NCI-H524 treated with DMSO at 0.1 percent for 48 hours (cell line): ENCODE measurements at regions not wholly inside any gene's neighbourhood (a gene's known extent, or its start where the extent isn't known, plus 50 kb on each side); places are given as distances from the start of the nearest gene placed in this dataset.
"Not testable (repeated sequence)": the region's sequence is repeated elsewhere in the genome, so short reads cannot be mapped to it uniquely, and the experiment has no call there.

ENCODE experiments used
- DNase-seq: peaks from one replicate; lab custom pipeline; 2025; lab: John Stamatoyannopoulos, UW

DNA sequence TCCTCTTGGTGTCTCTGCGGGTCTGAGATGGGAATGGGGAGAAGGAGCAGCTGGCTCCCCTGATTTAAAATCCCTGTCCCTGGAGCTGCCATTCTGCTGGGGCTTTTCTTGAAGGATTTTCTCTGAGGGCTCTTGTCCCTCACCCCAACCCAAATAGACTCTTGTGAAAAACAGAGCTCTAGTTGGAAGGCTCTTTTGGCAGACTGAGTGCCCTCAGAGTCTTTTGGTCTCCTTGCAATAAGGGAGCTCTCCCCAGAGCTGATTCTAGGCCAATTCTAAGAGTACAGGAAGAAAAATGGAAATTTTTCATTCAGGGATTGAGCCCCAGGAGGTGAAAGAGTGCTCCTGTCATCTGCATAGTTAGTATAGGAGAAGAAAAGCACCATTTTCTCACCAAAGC, 238.3 kb downstream of the COG6 start:
- DNase-seq: no peak

DNA sequence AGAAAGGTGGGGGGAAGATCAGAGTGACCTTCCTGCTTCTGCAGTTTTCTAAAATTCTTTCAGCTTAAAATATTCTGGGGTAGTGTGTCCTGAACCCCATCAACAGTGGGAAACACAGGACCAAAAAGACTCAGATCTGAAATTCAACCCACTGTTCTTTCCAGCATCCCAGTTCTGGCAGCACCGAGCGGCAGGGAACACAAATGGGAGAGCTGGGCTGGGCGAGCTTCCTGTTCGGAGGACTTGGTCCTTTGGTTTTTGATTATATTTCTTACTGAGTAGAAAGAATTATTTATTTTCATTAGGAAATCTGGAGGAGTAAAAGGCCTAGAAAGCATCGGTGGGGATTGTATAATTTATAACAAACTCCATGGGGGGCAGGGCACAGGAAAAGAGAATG, 239.1 kb downstream of the COG6 start:
- DNase-seq: no peak

DNA sequence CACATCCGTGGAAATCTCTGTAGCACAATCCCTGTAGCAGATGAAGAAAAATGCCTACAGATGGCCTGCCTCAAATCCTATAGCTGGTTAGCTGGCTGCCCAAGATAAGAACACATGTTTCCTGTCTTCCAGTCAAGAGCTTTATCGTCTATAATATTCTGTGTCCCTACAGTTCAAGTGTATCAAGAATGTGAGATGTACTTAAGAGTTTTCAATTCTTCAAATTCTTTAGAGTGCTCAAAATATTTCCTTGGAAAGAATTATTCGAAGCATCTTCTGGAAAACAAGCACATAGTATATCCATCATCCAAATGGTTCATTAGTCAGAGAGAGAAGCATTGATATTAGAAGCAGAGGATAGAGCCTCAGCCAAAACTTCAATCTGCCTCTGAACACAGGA, 239.8 kb downstream of the COG6 start:
- DNase-seq: peak; percentile 8

DNA sequence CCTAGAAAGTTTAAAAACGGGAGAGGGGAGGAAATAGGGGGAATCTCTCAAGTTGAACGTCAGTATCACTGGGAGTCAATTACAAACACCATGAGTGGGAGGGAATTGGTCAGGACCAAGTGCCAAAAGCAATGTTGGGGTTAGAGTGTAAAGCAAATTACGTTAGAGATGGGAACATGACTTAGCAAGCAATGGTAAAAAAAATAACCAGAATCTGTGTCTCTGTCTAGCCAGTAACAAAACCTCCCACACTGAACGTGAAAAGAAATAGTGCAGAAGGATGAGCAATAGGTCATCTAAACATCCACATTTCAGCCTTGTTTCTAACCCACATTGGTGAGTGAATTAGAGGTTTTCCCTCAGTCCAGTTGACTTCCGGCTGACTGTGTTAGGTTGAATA, 242.2 kb downstream of the COG6 start:
- no peak for DNase-seq

DNA sequence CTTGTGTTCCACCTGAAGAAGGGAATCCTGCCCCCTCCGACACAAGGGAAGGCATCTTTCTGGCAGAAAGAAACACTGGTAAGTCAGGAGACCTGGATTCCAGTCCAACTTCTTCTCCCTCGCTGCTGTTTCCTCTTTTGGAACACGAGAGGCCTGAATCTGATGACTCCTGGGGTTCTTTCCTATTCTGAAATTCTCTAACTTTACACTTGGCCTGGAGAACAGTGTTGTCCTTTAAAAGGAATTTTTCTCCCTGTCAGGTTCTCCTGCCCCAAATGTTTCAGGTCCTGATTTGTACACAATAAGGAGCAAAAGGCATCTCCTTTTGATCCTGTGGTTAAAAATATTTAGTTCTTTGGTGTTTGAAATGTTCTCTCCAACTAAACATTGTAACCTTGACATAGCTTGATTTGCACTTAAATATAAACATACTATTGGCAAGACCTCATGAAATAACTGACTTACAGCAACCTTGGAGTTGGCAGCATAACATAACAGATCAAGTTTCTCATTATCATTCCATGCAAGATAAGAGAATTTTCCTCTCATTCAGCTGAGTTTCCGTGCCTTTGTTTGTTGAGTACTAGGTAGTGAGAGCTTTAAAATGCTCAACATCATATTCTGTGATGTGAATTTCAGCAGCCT, 244.8 kb downstream of the COG6 start:
- DNase-seq: no peak

DNA sequence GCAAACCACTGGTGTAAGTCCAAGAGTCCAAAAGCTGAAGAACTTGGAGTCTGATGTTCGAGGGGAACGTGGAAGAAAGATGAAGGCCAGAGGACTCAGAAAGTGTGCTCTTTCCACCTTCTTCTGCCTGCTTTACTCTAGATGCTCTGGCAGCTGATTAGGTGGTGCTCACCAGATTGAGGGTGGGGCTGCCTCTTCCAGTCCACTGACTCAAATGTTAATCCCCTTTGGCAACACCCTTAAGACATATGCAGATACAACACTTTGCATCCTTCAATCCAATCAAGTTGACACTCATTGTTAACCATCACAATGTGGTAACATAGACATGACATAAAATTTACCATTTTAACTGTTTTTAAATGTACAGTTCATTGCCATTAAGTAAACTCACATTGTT, 249.5 kb downstream of the COG6 start:
- no peak for DNase-seq

GRCh38 chr13:39909634-39910033, 254.2 kb downstream of the COG6 start:
- DNase-seq: peak; percentile 51

GRCh38 chr13:39910041-39910440, 254.6 kb downstream of the COG6 start:
- peak; percentile 38 for DNase-seq

GRCh38 chr13:39910833-39911232, 255.4 kb downstream of the COG6 start:
- DNase-seq: no peak

DNA sequence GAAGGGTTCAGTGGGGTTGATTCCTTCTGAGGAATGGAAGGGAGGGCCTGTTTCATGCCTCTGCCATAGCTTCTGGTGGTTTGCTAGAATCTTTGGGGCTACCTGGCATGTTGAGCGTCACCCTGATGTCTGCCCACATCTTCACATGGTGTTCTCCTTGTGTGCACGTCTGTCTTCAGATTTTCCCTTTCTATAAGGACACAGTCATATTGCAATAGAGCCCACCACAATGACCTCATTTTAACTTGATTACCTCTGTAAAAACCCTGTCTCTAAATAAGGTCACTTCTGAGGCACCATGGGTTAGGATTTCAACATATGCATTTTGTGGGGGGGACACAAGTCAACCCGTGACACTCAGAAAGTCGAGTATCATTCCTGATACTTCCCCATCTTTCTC, 257.9 kb downstream of the COG6 start:
- DNase-seq: no peak

GRCh38 chr13:39913928-39914327, 258.5 kb downstream of the COG6 start:
- DNase-seq: no peak

DNA sequence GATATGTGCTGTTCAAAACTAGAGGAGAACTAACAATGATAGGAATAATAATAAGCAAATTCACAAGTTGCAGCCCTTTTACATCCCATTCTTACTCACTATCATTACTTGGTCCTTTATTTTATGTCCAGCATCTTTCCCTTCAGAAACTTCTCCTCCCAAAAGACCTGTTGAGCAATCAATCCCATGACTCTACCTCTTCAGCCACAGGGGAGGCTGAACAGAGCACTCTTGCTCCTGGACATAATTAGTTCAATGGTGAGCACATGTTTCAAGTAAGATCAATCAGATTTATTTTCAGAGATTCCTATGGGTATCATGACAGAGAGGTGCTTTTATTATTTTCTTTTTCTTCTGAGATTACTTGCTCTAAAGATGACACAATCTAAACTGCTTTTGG, 260.0 kb downstream of the COG6 start:
- DNase-seq: no peak

DNA sequence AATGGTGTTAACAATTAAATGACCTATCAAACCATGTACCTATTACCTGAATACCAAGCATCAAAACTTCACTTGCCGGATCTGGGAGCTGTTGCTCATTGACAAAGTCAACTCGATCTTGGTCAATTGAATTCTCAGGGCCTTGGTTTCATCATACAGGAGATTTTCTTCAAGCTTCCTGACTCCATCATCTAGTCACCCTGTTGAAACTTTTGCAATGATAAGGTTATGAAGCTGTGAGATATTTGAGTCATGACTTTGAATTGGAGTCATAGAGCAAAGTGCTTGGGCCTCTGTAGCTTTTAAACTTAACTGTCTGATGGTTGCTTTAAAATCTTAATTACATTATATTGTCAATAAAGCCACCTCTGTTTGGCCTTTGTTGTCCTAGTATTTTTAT, 260.9 kb downstream of the COG6 start:
- DNase-seq: no peak

GRCh38 chr13:39918620-39919236, 263.3 kb downstream of the COG6 start:
- DNase-seq: no peak

DNA sequence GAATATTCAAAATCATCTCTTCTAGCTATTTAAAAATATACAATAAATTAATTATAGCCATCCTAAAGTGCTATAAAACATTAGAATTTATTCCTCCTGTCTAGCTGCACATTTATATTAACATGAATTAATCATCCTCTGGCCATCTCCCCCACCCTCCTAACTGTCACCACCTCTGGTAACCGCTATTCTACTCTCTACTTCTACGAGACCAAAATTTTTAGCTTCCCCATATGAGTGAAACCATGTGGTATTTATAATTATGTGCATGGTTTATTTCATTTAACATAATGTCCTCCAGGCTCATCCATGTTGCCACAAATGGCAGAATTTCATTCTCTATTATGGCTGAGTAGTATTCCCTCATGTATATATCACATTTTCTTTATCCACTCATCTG, 265.2 kb downstream of the COG6 start:
- DNase-seq: no peak

- no peak for DNase-seq
These were observed 270.9 kb downstream of the COG6 start for GRCh38 chr13:39926345-39926744.

DNA sequence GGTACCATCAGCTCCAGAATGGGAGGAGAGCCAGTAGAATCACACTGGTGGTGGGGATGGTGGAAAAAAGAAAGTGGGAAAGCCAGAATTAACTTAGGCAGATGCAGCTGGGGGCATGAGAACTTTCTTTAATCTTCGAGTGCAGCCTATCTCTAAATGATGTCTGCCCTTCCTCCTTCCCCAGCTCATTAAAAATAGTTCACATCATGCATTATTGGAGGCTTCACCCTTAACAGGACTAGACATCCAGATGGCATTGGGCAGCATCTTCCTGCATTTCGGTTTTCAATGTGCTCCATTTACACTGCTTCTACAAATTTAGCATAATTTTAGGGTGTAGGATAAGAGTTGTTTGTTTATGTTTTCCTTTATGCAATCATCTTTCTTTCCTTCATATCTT, 272.8 kb downstream of the COG6 start:
- no peak for DNase-seq

- DNase-seq: no peak
These were observed 274.1 kb downstream of the COG6 start for GRCh38 chr13:39929583-39929982.

GRCh38 chr13:39930060-39930459, 274.6 kb downstream of the COG6 start:
- DNase-seq: no peak

DNA sequence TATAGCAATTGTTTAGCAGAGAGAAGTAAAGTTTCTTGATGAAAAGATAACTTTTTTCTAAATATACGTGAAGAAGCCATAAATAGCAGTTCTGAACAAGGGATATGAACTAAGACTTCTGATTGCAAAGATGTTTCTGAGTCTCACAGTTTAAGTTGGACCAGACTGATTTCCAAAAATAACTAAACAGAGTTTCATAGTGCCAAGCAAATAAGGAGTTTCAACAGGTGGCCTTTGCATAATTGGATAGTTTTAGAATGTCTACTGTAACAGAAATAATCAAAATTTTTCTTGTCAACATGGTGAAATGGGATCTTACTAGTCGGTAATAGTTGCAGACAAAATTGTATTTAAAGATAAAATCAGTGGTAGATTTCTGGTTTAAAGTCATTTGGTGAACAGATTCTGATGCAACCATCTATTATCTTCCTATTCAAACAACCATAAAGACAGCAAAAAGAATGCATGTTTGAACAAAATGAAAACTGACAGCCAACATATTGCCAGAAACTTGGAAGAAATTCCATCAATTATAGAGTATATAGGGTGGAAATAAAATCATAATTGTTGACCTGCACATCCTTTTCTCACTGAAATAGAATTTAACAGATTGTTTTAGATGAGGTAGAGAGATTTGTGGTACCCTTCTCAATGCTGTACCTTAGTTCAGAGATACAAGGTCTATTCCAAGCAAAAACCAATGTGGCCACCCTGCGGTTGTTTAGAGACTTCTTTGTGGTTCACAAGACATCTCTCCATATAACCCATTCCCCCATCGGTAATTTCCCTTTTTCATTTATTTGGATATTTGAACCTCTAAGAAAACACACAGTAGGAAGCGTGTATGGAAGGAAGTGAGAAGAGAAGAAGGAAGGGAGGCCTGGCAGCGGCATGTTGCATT, 275.3 kb downstream of the COG6 start:
- no peak for DNase-seq

- no peak for DNase-seq
These were observed 276.0 kb downstream of the COG6 start for GRCh38 chr13:39931505-39931904.

DNA sequence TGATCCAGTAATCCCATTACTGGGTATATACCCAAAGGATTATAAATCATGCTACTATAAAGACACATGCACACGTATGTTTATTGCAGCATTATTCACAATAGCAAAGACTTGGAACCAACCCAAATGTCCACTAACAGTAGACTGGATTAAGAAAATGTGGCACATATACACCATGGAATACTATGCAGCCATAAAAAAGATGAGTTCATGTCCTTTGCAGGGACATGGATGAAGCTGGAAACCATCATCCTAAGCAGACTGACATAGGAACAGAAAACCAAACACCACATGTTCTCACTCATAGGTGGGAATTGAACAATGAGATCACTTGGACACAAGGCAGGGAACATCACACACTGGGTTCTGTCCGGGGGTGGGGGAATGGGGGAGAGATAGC, 277.1 kb downstream of the COG6 start:
- not testable (repeated sequence) for DNase-seq

DNA sequence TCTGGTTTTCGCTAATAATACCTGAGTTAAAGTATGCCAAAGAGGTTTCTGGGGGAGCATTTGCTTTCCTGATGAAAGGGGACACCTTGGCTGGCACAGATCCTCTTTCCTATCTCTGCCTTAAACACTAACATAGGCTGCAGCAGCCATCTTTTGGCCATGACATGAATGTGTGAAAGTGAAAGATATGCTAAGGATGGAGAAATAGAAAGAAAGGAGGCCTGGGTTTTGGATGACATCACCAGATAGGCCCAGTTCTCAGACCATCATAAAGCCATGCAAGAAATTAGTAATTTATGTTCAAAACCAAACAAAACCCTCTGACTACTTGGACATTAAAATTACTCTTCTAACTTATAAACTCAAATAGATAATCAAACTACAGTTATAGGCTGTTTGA, 279.7 kb downstream of the COG6 start:
- no peak for DNase-seq
